ENCODE measurements at regions not wholly inside any gene's neighbourhood (a gene's known extent, or its start where the extent isn't known, plus 50 kb on each side); places are given as distances from the start of the nearest gene placed in this dataset.

DNA sequence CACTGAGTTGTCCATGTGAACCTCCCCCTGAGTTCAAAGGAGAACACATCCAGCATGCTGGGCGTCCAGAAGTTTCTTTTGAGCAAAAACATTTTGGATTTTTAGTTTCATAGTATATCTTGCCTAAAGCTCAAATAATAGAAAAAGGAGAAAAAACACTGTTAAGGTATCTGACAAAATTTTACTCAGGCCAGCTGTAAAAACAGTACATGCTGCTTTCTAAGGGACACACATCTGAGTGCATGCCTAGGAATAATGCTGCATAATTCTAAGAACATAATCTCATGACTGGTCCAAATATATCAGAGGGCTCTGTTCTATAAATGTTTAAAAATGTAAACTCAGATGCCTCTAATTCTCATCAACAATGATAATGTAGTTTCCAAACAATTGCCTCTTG, 561.3 kb upstream of the INTU start:
- no peak for DNase-seq (ENCODE audit: low spot score in 2 of 2)
- 91 to 92% methylated on average over 1 of the region's 1 CpG for WGBS, 2 donors
- H3K4me3 ChIP-seq (ENCODE audit: low read depth, poor library complexity, severe bottlenecking): no peak overlapping the region
- TF ChIP-seq POLR2A (IDR thresholded peaks at IDR 0.05) (no peak), CTCF (IDR thresholded peaks at IDR 0.05) (no peak)
- intact Hi-C loops (cut with DNase I; ENCODE audit: low total_unique reads): no loop called here

DNA sequence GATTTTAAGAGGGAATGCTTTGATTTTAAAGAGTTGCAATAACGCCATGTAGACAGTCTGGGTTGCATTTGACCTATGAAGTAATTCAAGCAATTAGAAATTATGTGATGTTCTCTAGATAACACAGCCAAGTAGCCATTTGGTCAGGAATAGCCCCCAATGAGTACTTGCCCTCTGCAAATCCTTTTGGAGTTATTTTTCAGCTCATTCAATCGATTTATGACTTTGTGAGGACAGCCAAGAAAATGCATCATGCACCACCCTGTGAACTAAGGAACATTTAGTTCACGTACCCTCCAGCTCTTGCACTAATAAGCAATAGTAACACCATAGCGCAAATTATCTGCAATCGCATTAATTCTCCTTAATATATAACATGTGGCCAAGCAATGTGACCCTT, 552.6 kb upstream of the INTU start:
- whole genome bisulfite sequencing, 2 donors: 54 to 60% methylated on average over 5 of the region's 5 CpGs
- intact Hi-C loops (cut with DNase I; ENCODE audit: low total_unique reads): no loop called here
- TF ChIP-seq CTCF (IDR thresholded peaks at IDR 0.05) (no peak), POLR2A (IDR thresholded peaks at IDR 0.05) (no peak)
- no peak overlapping the region for H3K4me3 ChIP-seq (ENCODE audit: low read depth, poor library complexity, severe bottlenecking)
- DNase-seq (ENCODE audit: low spot score in 2 of 2): peak in 1 of 2 donors; percentile 15

- TF ChIP-seq CTCF (IDR thresholded peaks at IDR 0.05) (no peak), POLR2A (IDR thresholded peaks at IDR 0.05) (no peak)
- DNase-seq (ENCODE audit: low spot score in 2 of 2): no peak
- intact Hi-C loops (cut with DNase I; ENCODE audit: low total_unique reads): no loop called here
- H3K4me3 ChIP-seq (ENCODE audit: low read depth, poor library complexity, severe bottlenecking): no peak overlapping the region
- WGBS, 2 donors: 79 to 94% methylated on average over 1 of the region's 1 CpG
These were observed 551.7 kb upstream of the INTU start for GRCh38 chr4:127081041-127081440.

DNA sequence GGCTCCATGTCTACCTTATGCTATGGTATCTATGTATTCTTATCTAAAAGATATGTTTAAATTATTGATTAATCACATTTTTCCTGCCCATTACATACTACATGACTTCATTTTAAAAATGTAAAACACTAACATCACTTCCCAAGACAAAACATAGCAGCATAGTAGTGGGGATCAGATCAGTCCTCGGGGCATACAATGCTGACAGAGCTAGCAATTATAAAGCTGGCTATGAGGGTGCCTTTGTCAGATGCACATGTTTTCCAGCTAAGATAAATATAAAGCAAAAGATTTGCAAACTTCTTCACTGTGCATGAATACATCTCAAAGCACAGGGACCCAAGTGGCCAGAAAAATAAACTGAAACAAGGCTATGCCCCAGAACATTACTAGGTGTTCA, 549.8 kb upstream of the INTU start:
- WGBS, 2 donors: 41 to 57% methylated on average over 1 of the region's 1 CpG
- DNase-seq (ENCODE audit: low spot score in 2 of 2): no peak
- no peak overlapping the region for H3K4me3 ChIP-seq (ENCODE audit: low read depth, poor library complexity, severe bottlenecking)
- TF ChIP-seq POLR2A (IDR thresholded peaks at IDR 0.05) (no peak), CTCF (IDR thresholded peaks at IDR 0.05) (no peak)
- intact Hi-C loops (cut with DNase I; ENCODE audit: low total_unique reads): no loop called here

DNA sequence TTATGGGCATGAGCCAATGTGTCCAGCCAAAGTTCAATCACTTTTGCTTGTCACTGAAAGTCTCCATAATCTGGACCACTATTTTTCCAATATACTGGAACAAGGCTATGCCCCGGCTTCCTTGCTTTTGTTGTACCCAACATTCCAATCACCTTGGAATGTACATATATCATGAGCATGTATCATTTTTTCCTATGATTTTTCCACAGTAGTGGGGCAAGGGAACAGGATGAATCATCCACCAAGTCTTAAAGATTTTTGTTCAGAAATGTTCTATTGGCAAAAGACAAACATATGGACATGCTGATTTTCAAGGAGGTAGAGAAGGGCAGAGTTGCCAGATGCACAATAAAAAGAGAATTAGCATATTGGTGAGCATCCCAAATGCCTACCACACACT, 548.1 kb upstream of the INTU start:
- no peak for DNase-seq (ENCODE audit: low spot score in 2 of 2)
- TF ChIP-seq CTCF (IDR thresholded peaks at IDR 0.05) (no peak), POLR2A (IDR thresholded peaks at IDR 0.05) (no peak)
- intact Hi-C loops (cut with DNase I; ENCODE audit: low total_unique reads): no loop called here
- WGBS, 2 donors: 85 to 89% methylated on average over 1 of the region's 1 CpG
- no peak overlapping the region for H3K4me3 ChIP-seq (ENCODE audit: low read depth, poor library complexity, severe bottlenecking)

DNA sequence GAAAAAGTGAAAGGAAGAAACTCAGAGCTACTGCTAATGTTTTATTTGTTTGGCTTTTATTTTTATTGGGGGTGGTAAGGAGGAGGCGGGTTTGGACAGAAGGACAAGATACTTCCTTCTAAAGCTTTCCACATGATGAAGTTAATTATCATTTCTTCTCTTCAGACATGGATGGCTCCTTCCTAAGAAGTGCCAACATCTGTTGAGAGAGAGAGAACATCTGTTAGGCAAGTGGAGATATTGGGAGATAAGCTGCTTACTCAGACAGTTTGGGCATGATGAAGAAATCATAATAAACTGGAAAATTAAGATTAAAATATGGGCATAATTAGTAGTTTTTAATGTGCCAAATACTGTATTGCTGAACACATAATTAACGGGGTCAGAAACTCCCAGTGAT, 535.7 kb upstream of the INTU start:
- TF ChIP-seq POLR2A (IDR thresholded peaks at IDR 0.05) (no peak), CTCF (IDR thresholded peaks at IDR 0.05) (no peak)
- H3K4me3 ChIP-seq (ENCODE audit: low read depth, poor library complexity, severe bottlenecking): no peak overlapping the region
- DNase-seq (ENCODE audit: low spot score in 2 of 2): no peak
- WGBS, 2 donors: 66 to 72% methylated on average over 2 of the region's 2 CpGs
- intact Hi-C loops (cut with DNase I; ENCODE audit: low total_unique reads): no loop called here

Data from lower leg skin (tissue), 4 donors.